ENCODE measurements at regions not wholly inside any gene's neighbourhood (a gene's known extent, or its start where the extent isn't known, plus 50 kb on each side); places are given as distances from the start of the nearest gene placed in this dataset.

DNA sequence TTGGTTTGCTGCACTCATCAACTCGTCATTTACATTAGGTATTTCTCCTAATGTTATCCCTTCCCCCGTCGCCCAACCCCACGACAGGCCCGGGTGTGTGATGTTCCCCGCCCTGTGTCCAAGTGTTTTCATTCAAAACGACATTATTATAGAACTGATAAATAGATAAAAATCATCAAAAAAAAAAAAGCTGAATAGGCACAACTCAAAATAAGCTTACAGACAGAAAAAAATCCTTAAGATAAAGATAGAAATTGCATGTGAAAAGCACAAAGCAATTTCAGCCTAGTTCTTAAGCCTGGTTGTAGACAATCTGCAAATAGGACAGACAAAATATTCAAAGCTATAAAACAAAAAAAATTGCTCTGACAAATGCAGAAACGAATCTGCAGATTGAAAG is 142.9 kb upstream of the LNX1 start:
- peak overlapping the region; percentile 67 for H3K27ac ChIP-seq
- no peak for DNase-seq (ENCODE audit: low read depth, low spot score)

DNA sequence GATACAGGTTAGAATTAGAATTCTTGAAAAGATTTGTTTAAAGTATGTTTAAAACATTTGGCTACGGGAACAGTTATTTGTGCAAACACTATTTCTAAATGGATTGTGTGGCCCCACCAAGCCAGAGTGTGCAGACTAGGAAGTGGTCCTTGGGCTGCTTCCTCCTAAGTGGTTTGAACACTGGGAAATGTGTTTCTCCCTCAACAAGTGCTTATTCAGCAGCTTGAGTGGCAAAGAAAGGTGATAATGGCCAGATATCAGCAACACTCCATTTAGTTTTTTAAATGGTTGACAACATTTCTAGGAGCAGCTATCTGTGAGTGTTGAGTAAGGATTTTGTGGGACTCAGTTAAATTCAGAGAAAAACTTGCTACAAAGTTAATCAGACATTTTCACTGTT is 141.4 kb upstream of the LNX1 start:
- H3K27ac ChIP-seq = no peak overlapping the region
- DNase-seq (ENCODE audit: low read depth, low spot score) = no peak

DNA sequence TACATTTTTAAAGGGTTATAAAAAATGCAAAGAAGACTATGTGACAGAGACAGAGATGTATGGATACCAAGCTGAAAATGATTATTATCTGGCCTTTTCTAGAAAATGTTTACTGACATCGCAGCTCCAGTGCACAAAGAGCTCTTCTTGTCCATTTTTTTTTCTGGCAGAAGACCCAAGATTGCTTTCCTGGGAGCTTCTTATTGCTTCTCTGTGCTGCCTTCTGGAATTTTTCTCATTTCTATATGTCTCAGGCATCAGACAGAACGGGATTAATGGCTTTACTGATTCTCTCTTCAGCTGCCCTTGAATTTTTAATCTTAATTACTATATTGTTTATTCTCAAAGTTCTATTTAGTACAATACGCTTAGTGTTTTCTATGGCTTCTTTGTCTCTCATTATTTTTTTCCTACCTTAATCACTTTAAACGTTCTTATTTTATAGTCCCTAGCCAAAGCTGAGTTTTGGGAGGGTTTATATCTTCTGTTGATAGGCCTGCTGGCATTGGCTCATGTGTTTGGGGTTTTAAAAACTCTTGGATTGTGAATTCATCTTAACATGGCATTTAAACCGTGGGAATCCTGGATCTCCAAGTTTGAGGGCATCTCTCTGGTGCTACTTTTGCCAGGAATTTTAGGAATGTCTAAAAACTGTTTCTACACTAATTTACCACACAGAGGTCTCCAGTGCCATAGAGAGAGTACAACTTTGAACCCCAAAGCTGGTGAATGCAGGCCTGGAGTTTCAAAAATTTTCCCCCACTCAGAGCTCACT is 138.9 kb upstream of the LNX1 start:
- no peak overlapping the region for H3K27ac ChIP-seq
- no peak for DNase-seq (ENCODE audit: low read depth, low spot score)

DNA sequence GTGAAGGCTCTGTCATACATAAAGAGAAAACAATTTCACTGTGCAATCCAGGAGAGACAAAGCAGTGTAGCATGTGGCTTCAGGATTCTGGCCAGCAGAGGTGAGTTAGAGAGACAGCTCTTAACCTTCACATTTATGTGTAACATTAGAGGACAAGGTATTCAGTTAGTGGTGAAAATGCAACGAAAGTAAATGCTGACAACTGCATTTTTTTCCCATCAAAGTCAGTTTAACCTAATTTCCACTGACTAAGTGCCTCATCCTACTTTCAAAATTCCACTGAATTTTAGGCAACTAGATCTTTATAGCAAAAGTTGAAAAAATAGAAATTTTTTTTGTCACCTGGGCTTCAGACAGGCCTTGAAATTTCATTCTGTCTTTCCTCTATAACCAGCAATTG is 130.8 kb upstream of the LNX1 start:
- DNase-seq (ENCODE audit: low read depth, low spot score) = no peak
- no peak overlapping the region for H3K27ac ChIP-seq

DNA sequence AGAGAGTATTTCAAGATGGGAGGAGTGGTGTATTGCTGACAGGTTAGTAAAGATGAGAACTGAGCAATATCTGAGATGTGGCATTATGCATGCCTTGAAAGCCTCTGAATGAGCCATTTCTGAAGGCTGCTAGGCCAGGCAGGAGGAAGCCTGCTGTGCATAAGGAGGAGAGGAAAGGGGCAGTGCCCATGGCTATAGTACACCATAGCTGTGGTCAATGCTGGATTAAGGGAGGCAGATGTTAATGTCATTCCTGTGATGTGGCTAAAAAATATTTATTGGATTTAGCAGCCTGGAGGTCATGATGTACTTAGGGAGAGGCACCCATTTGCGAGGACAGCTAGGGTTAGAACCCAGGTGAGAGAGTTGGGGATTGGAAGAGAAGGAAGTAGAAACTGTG is 130.0 kb upstream of the LNX1 start:
- H3K27ac ChIP-seq = no peak overlapping the region
- no peak for DNase-seq (ENCODE audit: low read depth, low spot score)

DNA sequence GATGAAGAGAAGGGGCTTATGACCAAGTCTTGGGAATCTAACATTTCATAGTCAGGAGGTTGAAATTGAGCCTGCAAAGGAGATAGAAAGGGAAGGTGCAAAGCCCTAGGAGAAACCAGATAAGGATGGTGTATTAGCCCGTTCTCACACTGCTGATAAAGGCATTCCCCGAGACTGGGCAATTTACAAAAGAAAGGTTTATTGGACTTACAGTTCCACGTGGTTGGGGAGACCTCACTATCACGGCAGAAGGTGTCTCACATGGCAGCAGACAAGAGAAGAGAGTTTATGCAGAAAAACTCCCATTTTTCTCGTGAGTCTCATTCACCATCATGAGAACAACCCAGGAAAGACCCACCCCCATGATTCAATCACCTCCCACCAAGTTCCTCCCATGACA is 129.5 kb upstream of the LNX1 start:
- no peak overlapping the region for H3K27ac ChIP-seq
- no peak for DNase-seq (ENCODE audit: low read depth, low spot score)

DNA sequence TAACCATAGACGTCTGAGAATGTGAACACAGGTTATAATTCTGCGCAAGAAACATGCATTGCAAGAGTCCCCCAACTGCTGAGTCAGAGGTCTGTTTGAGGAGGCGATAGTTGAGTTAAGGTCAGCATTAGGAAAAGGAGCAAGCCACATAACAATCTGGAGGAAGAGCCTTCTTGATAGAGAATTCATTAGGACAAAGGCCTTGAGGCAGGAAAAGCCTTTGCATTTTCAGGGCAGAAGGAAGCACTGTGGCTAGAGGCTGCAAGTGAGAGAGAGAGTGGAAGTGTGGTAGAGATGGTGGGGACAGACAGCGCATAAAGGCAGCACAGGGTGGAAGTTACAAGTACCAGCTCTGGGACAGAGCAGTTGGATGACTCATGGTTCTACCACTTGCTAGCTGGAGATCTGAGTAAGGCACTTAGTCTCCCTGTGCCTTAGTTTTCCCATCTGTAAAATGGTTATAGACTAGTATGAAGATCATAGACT is 125.8 kb upstream of the LNX1 start:
- no peak overlapping the region for H3K27ac ChIP-seq
- DNase-seq (ENCODE audit: low read depth, low spot score) = no peak

DNA sequence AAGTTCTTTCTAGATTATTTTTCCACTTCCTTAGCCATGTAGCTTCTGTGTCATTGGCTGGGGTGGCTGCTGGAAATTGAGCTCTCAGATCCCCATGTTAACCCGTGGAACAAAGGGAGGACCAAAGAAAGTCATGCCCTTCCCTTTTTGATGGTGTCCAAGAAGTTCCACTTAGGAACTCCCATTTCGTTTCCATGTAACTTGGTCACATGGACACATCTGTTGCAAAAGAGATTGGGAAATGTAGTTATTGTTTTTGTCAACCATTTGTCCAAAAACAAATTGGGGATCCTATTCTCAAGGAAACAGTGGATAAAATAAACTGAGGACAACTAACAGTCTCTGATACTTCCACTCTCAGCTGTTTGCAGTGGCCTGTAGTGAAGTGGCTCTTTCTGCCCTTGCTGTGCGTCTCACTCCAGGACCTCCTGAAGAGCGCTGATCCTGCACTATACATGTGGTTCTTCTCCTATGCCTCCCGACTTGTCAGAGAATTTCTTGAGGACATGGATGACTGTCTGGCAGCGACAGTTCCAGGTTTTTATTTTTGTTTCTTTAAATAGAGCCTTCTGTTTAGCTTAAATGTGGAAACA is 125.3 kb upstream of the LNX1 start:
- no peak for DNase-seq (ENCODE audit: low read depth, low spot score)
- H3K27ac ChIP-seq = no peak overlapping the region

DNA sequence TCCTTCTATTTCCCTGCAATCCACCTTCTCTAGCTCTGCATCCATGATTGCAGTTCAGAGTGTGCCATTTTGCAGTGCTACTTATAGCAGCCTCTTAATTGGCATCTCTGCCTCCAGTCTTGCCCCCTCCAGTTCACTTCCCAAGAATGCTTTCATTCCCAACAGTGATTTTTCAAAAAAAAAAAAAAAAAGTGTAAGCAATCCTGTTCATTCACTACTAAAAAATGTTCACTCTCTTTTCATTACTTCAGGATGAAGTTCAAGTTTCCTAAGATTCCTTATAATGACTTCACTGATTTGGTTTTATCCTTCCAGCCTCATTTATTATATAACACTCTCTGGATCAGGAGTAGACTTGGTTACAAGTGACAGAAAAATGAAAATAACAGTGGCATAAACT is 124.7 kb upstream of the LNX1 start:
- H3K27ac ChIP-seq = no peak overlapping the region
- DNase-seq (ENCODE audit: low read depth, low spot score) = no peak

DNA sequence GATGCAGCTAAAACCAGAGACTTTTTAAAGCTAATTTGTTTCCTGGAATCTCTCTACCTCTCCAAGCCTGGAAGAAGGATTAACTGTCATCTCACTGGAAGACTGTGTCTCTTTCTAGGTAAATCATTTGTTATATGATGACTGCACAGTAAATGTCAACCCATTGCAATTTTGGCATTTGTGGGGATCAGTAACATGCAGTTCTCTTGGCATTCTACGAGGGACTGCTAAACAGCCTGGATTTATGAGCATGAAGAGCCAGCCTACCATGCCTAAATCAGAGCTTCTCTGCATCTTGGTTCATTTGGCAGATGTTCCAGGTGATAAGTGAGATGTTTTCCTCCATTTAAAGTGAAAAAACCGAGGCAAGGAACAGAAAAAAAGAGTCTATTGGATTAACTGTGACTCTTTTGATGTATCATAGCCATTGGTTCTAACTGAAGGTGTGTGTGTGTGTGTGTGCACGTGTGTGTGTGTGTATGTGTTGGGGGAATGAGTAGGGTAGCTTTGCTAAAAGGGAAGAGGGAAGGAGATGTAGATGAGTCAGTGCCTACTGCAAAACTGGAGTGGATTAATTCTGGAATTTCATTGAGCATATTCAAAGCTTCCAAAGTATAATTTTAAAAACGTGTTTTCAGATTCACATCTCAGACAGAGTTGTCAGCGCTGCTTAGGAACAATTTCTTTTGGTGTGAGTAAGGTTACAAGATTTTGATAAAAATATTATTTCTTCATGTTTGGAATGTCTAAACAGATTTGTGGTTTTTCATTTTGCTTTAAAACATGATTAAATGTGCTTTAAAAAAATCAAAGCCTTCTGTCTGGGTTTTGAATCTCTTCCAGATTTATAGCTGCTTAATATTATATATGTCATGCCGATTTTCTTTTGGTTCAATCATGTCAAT is 123.2 kb upstream of the LNX1 start:
- no peak overlapping the region for H3K27ac ChIP-seq
- DNase-seq (ENCODE audit: low read depth, low spot score) = no peak

DNA sequence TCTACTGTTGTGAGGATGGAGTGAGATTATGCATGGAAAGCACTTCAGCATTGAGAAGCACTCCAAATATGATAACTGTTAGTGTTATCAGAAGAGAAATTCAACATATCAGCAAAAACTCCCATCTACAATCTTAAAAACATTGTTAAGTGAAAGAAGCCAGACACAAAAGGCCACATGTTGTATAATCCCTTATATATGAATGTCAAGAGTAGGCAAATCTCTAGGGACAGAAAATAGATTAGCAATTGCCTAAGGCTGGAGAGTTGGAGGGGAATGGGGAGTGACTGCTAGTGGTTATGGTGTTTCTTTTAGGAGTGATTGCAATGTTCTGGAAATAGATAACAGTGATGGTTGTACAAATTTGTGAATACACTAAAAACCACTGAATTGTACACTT is 122.5 kb upstream of the LNX1 start:
- no peak for DNase-seq (ENCODE audit: low read depth, low spot score)
- no peak overlapping the region for H3K27ac ChIP-seq

DNA sequence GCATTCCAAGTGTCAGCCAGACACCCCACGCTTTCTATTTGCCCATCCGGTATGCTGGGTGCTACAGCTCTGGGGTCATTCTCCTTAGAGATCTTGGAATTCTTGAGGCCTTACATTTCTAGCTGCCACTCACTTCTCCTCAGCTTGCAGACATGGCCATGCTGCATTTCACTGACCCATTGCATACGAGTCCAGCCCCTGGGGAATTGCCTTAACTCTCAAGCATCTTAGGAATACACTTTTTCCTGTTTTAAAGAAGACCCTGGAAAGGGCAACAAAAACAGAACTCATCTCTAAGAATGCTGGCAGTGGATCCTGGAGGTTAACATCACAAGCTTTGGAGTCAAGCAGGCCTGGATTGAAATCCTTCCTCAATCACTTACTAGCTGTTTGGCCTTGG is 122.0 kb upstream of the LNX1 start:
- no peak overlapping the region for H3K27ac ChIP-seq
- DNase-seq (ENCODE audit: low read depth, low spot score) = no peak

DNA sequence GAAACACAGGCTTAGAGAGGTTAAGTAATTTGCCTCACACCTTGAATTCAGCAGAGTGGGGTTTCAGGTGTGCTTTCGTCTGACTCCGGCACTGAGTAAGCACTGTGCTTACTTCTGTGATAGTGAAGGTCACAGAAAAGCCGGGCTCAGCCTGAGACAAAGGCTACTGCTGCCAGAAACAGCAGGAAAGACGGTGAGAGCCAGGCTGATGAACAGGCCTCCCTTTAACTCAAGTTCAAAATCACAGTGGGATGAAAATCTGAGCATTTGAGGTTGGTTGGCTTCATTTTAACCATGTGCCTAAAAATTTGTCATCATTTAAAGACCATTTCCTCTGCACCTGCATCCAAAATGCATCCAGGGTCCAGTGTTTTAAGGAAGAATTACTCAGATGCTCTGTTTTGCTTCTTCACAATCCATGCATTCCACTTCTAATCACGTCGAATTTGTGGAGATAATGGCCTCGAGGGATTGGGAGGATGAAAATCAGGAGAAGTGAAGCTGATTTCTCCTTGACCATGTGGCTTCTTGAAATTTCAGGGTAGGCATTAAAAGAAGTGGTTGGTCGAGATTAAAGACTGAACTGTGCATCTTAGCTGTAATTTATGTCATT is 121.2 kb upstream of the LNX1 start:
- no peak overlapping the region for H3K27ac ChIP-seq
- no peak for DNase-seq (ENCODE audit: low read depth, low spot score)

DNA sequence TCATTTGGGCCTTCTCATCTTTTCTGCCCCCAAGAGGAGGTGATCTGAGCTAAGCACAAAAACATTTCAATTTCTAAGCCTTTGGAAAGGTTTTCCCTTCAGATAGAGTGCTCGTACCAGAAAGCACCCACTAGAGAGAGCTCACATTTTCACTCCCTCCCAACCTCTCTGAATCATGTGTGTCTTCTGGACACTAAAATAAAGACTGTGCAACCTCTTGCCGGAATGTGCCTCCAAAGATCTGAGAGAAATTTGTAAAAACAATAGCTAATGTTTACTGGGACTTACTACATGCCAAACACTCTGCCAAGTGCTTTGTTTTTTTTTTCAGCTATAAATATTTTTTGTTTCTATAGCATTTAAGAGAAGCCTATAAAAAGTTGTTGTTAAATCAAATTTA is 120.6 kb upstream of the LNX1 start:
- H3K27ac ChIP-seq = no peak overlapping the region
- DNase-seq (ENCODE audit: low read depth, low spot score) = no peak

DNA sequence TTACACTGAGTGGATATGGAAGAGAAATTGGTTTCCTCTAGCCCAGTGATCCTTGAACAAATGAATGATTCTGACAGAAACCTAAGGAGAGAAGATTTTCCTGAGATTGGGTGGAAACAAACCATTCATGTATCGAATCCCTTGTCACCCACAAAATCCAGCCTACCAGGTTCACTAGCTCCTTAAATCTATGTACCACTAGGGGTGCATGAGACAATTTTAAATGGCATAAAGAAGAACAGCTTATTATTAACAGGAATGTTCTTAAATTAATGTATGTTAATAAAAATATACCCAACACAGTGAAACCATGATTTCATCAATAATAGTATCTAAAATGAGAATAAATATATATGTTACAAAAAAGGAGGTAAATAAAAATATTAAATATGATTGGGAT is 118.4 kb upstream of the LNX1 start:
- H3K27ac ChIP-seq = no peak overlapping the region
- no peak for DNase-seq (ENCODE audit: low read depth, low spot score)

DNA sequence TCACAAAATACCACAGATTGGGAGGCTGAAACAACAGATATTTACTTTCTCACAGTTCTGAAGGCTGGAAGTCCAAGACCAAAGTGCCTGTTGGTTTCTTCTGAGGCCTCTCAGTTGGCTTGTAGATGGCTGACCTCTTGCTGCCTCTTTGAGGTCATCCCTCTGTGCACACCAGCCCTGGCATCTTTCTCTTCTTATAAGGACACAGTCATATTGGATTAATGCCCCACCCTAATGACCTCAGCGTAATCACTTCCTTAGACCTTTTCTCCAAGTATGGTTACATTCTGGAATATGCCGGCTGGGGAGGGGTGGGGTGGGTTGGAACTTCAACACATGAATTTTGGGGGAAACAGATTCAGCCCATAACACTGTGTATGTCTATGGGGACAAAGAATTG is 116.2 kb upstream of the LNX1 start:
- DNase-seq (ENCODE audit: low read depth, low spot score) = no peak
- no peak overlapping the region for H3K27ac ChIP-seq

DNA sequence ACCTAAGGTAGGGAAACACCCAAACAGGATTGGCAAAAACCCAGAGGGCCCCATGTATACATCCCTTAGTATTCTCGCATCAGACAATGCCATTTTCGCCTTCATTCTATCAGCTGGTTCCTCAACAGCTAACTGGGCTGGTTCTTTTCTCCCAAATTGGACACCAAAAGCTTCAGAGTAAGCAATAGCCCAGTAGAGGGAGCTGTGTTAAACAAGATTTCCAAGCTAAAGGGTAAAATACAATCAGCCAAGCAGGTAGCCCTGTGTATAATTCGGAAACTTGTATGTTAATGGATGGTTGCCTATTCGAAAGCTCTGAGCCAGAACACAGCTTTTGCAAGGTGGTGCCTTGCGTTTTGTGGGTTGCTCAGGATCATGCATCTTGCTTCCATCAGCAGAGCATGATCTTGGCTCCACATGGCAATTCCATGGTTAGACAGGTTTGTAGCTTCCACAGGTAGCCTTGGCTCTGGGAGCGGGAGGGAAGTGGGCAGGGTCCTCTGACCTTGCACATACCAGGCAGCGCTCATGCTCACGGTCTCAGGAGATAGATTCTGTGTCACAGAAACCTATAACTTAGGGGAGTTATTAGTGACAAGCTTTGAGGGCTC is 115.2 kb upstream of the LNX1 start:
- H3K27ac ChIP-seq = no peak overlapping the region
- no peak for DNase-seq (ENCODE audit: low read depth, low spot score)

DNA sequence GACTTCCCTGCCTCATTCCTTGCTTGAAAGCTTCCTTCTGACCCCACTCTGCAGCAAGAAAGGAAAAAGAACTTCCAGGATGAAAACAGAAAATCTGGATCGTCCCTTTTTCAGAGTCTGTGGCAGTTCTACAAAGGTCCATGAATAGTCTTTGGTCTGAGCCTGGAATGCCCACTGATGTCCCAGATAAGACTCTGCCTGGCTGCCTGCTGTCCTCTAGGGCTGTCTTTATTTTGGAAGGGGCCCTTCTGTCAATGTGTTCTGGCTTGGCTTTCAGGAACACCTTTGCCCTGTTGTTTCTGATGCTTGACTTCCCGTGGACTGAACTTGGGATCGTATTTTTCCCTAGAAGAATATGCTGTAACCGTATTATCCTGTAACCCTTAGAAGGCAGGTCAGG is 114.7 kb upstream of the LNX1 start:
- H3K27ac ChIP-seq = no peak overlapping the region
- DNase-seq (ENCODE audit: low read depth, low spot score) = no peak

DNA sequence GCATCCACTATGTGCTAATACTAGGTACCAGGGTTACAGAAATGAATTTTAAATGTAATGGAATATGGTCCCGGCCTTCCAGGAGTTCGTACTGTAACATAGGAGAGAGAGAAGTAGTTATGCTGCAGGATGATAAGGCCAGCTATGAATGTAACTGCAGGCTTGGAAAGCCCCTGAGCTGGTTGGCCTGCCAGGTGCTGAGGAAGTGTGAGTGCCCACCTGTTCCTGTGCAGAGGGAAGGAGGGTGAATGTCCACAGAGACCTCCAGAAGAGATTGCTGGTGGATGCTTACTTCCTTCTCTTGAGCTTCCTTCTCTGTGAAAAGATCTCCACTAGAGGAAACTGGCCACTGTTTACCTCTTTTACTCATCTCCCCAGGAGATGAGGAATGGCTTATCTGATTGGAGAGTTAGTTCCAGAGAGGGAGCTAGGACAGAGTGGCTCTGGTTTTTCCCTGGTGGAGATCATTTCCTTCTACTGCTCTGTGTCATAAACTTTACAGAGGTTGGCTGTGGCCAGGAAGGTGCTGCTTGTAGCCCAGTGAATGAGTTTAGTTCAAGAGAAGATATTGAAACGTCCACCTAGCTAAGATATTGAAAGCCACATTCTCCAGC is 114.0 kb upstream of the LNX1 start:
- no peak overlapping the region for H3K27ac ChIP-seq
- no peak for DNase-seq (ENCODE audit: low read depth, low spot score)

DNA sequence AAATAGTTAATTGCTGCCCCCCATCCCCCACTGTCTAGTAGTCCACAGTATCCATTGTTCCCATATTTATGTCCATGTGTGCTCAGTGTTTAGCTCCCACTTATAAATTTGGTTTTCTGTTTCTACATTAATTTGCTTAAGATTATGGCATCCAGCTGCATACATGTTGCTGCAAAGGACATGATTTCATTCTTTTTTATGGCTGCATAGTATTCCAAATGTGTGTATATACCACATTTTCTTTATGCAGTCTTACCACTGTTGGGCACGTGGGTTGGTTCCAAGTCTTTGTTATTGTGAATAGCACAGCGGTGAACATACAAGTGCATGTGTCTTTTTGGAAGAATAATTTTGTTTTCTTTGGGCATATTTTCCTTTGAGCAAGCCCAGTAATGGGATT is 113.0 kb upstream of the LNX1 start:
- DNase-seq (ENCODE audit: low read depth, low spot score) = no peak
- H3K27ac ChIP-seq = no peak overlapping the region
